SU-DHL-6 (cell line): ENCODE measurements at regions not wholly inside any gene's neighbourhood (a gene's known extent, or its start where the extent isn't known, plus 50 kb on each side); places are given as distances from the start of the nearest gene placed in this dataset.

Experiments used
- H2AFZ ChIP-seq: fragments of 200-600 bp; sonication (generic); 2 replicates; pipeline ENCODE4 v1.6.1; 2014; ENCODE audit warnings: low read depth, mild to moderate bottlenecking, moderate library complexity, mixed read lengths, antibody characterized with exemption, low read length; ENCODE audit not compliant: severe bottlenecking
- H3F3A ChIP-seq: fragments of 200-600 bp; shearing (Covaris generic); 2 replicates; pipeline ENCODE4 v1.6.0; 2016; ENCODE audit warnings: antibody characterized with exemption, mild to moderate bottlenecking; ENCODE audit not compliant: insufficient read depth
- H3K27ac ChIP-seq: fragments of 200-600 bp; sonication (generic); 2 replicates; pipeline ENCODE4 v1.5.1; 2016; ENCODE audit warnings: low read depth, mild to moderate bottlenecking, low read length, moderate library complexity, mixed read lengths
- H3K27me3 ChIP-seq: fragments of 200-600 bp; sonication (generic), shearing (Covaris generic); 2 replicates; pipeline ENCODE4 v1.6.0; 2014; ENCODE audit warnings: mild to moderate bottlenecking, low read length
- H3K36me3 ChIP-seq: fragments of 200-600 bp; sonication (generic); 2 replicates; pipeline ENCODE4 v1.6.1; 2014; ENCODE audit warnings: mild to moderate bottlenecking, low read length, mixed read lengths
- H3K4me2 ChIP-seq: fragments of 300-600, 200-600 bp; shearing (Covaris generic), sonication (generic); 2 replicates; pipeline ENCODE4 v1.6.0; 2014; ENCODE audit warnings: low read length, low read depth, mild to moderate bottlenecking; ENCODE audit not compliant: poor library complexity, severe bottlenecking
- H3K4me3 ChIP-seq: fragments of 200-600 bp; sonication (generic); 2 replicates; pipeline ENCODE4 v1.5.1; 2014; ENCODE audit warnings: antibody characterized with exemption, low read length, mild to moderate bottlenecking, mixed read lengths; ENCODE audit not compliant: insufficient read depth, poor library complexity, severe bottlenecking
- H3K79me2 ChIP-seq: fragments of 200-600 bp; sonication (generic); 2 replicates; pipeline ENCODE4 v1.6.1; 2014; ENCODE audit warnings: mild to moderate bottlenecking, low read length, moderate library complexity; ENCODE audit not compliant: insufficient read depth
- H3K9ac ChIP-seq: fragments of 200-600 bp; sonication (generic); 2 replicates; pipeline ENCODE4 v1.7.0; 2014; ENCODE audit warnings: mild to moderate bottlenecking, low read length
- H3K9me2 ChIP-seq: fragments of 200-600 bp; sonication (generic); replicated peaks from 2 replicates; pipeline ENCODE4 v1.6.1; 2014; ENCODE audit warnings: low read length; ENCODE audit not compliant: insufficient read depth
- H3K9me3 ChIP-seq: fragments of 200-600 bp; sonication (generic); 2 replicates; pipeline ENCODE4 v1.6.1; 2014; ENCODE audit warnings: low read length, mixed read lengths; ENCODE audit not compliant: insufficient read depth
- H4K20me1 ChIP-seq: fragments of 200-600 bp; sonication (generic); 2 replicates; pipeline ENCODE4 v1.6.1; 2014; ENCODE audit warnings: low read depth, mild to moderate bottlenecking, antibody characterized with exemption, low read length, moderate library complexity, mixed read lengths
- EZH2phosphoT487 ChIP-seq: fragments of 200-600 bp; sonication (generic), shearing (Covaris generic); conservative IDR thresholded peaks from 2 replicates; pipeline ENCODE4 v1.6.1; 2018; ENCODE audit warnings: mild to moderate bottlenecking, antibody characterized with exemption, low read length, moderate library complexity, mixed read lengths
- TF ChIP-seq, protein P1 (sequence below): fragments of 200-600 bp; sonication (generic); IDR thresholded peaks from one replicate; pipeline ENCODE4 v1.5.1; 2017; ENCODE audit warnings: antibody characterized with exemption, mild to moderate bottlenecking, low read length, moderate library complexity; ENCODE audit not compliant: insufficient read depth, poor library complexity, severe bottlenecking

GRCh38 chr4:26235500-26235899 lies 85.3 kb upstream of the RBPJ start:
- no peak overlapping the region for H2AFZ ChIP-seq
- H3K4me2 ChIP-seq, result no peak overlapping the region
- TF ChIP-seq, protein P1, sequence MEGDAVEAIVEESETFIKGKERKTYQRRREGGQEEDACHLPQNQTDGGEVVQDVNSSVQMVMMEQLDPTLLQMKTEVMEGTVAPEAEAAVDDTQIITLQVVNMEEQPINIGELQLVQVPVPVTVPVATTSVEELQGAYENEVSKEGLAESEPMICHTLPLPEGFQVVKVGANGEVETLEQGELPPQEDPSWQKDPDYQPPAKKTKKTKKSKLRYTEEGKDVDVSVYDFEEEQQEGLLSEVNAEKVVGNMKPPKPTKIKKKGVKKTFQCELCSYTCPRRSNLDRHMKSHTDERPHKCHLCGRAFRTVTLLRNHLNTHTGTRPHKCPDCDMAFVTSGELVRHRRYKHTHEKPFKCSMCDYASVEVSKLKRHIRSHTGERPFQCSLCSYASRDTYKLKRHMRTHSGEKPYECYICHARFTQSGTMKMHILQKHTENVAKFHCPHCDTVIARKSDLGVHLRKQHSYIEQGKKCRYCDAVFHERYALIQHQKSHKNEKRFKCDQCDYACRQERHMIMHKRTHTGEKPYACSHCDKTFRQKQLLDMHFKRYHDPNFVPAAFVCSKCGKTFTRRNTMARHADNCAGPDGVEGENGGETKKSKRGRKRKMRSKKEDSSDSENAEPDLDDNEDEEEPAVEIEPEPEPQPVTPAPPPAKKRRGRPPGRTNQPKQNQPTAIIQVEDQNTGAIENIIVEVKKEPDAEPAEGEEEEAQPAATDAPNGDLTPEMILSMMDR, result no peak
- TF ChIP-seq EZH2phosphoT487, result no peak

GRCh38 chr4:26237916-26238315 lies 82.9 kb upstream of the RBPJ start:
- Histone ChIP-seq H3K27me3 (no peaks in the 10 kb centered on the region), H3K9me3 (no peaks in the 10 kb centered on the region), H4K20me1 (no peaks in the 10 kb centered on the region), H3K4me2 (no peak overlapping the region), H3K4me3 (no peak overlapping the region), H3K79me2 (no peaks in the 10 kb centered on the region), H3F3A (no peaks in the 10 kb centered on the region), H3K27ac (no peak overlapping the region), H3K36me3 (no peaks in the 10 kb centered on the region), H2AFZ (no peak overlapping the region), H3K9me2 (no peaks in the 10 kb centered on the region), H3K9ac (no peak overlapping the region)
- TF ChIP-seq, protein P1, result no peak
- TF ChIP-seq EZH2phosphoT487, result no peak

More at GRCh38 chr4:26235500-26235899, 85.3 kb upstream of the RBPJ start:
- H3F3A ChIP-seq, result no peaks in the 10 kb centered on the region
- no peak overlapping the region for H3K9ac ChIP-seq
- H3K27ac ChIP-seq, result no peak overlapping the region
- H4K20me1 ChIP-seq, result no peaks in the 10 kb centered on the region
- H3K79me2 ChIP-seq, result no peaks in the 10 kb centered on the region
- no peaks in the 10 kb centered on the region for H3K9me3 ChIP-seq
- no peaks in the 10 kb centered on the region for H3K27me3 ChIP-seq
- no peak overlapping the region for H3K4me3 ChIP-seq
- H3K36me3 ChIP-seq, result no peaks in the 10 kb centered on the region
- H3K9me2 ChIP-seq, result no peaks in the 10 kb centered on the region

DNA sequence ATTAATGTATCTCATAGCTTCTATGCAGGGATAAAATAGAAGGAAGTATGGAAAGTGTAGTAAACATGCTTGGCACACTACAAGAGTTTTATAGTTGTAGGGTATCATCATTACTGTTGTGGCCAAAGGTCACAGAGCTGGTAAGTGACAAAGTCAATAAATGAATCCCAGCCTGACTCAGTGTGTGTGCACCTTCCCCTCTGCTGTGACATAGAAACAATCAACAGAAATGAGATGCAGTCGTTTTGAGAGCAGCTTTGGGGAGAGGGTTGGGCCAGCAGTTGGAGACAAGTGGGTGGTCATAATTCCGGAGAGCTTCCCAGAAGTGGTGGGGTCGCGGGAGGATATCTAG lies 82.4 kb upstream of the RBPJ start:
- Histone ChIP-seq H3K27ac (no peak overlapping the region), H3K4me2 (no peak overlapping the region), H3K4me3 (no peak overlapping the region)

More for the DNA sequence above, 82.4 kb upstream of the RBPJ start:
- TF ChIP-seq, protein P1, result no peak
- no peak for TF ChIP-seq EZH2phosphoT487
- no peaks in the 10 kb centered on the region for H3K79me2 ChIP-seq
- no peaks in the 10 kb centered on the region for H3K36me3 ChIP-seq
- no peaks in the 10 kb centered on the region for H3K9me3 ChIP-seq
- no peak overlapping the region for H3K9ac ChIP-seq
- no peaks in the 10 kb centered on the region for H3K27me3 ChIP-seq
- no peaks in the 10 kb centered on the region for H3K9me2 ChIP-seq
- H3F3A ChIP-seq, result no peaks in the 10 kb centered on the region
- no peaks in the 10 kb centered on the region for H4K20me1 ChIP-seq
- no peak overlapping the region for H2AFZ ChIP-seq
